Natural killer cell (primary cell): ENCODE measurements at regions not wholly inside any gene's neighbourhood (a gene's known extent, or its start where the extent isn't known, plus 50 kb on each side); places are given as distances from the start of the nearest gene placed in this dataset.

ENCODE experiments used
- ATAC-seq, 3 donors: fragments of 150-1000 bp in 2 of 3; fragments of 200-7000 bp in 1 of 3; cut with Tn5 transposase; 1 replicate in 1 of 3; 2 replicates in 2 of 3; pipeline ENCODE4 v1.10.0; 2021; ENCODE audit warnings: mild to moderate bottlenecking in 2 of 3, moderate library complexity in 2 of 3
- DNase-seq, 2 donors: peaks; one replicate each; pipeline versions ENCODE4 v3.0.0 to v3.0.0-alpha.2; 2013 to 2021; ENCODE audit warnings: mixed read lengths in 1 of 2
- H3K27ac ChIP-seq: one replicate; pipeline ENCODE4 v1.5.1; 2013; ENCODE audit warnings: mild to moderate bottlenecking, low read length
- H3K27me3 ChIP-seq: one replicate; pipeline ENCODE4 v1.6.1; 2013; ENCODE audit warnings: low read length; ENCODE audit not compliant: control insufficient read depth, insufficient read depth
- H3K36me3 ChIP-seq: one replicate; pipeline ENCODE4 v1.6.1; 2013; ENCODE audit warnings: low read length; ENCODE audit not compliant: control insufficient read depth, insufficient read depth
- H3K4me1 ChIP-seq: one replicate; pipeline ENCODE4 v1.6.1; 2013; ENCODE audit warnings: low read length; ENCODE audit not compliant: control insufficient read depth, insufficient read depth
- H3K4me3 ChIP-seq: one replicate; pipeline ENCODE4 v1.5.1; 2013; ENCODE audit warnings: low read length
- H3K9me3 ChIP-seq: one replicate; pipeline ENCODE4 v1.6.1; 2013; ENCODE audit warnings: low read length; ENCODE audit not compliant: control insufficient read depth, insufficient read depth
- H3K27ac Mint-ChIP-seq, 2 donors: one replicate each; pipeline ENCODE4 v1.8.0; 2022; ENCODE audit warnings: mild to moderate bottlenecking in 2 of 2, mixed read lengths in 2 of 2, moderate library complexity in 1 of 2
- H3K27me3 Mint-ChIP-seq, 2 donors: one replicate each; pipeline ENCODE4 v1.8.0; 2022; ENCODE audit warnings: low read depth in 2 of 2, mixed read lengths in 2 of 2
- H3K36me3 Mint-ChIP-seq: one replicate; pipeline ENCODE4 v1.8.0; 2022; ENCODE audit warnings: mixed read lengths
- H3K4me1 Mint-ChIP-seq, 2 donors: one replicate each; pipeline ENCODE4 v1.8.0; 2022; ENCODE audit warnings: mixed read lengths in 2 of 2
- H3K4me3 Mint-ChIP-seq: one replicate; pipeline ENCODE4 v1.8.0; 2022; ENCODE audit warnings: mild to moderate bottlenecking, moderate library complexity, mixed read lengths
- H3K9me3 Mint-ChIP-seq, 2 donors: one replicate each; pipeline ENCODE4 v1.8.0; 2022; ENCODE audit warnings: mixed read lengths in 2 of 2
- WGBS: methylation state at CpG from one replicate; pipeline ENCODE4 v1.1.7; 2013; ENCODE audit warnings: missing lambda C conversion rate; ENCODE audit not compliant: insufficient coverage; 5-methylcytosine and 5-hydroxymethylcytosine counted together
- intact Hi-C: fragments of 100-400 bp; cut with micrococcal nuclease; formaldehyde crosslinking; loops from one replicate; pipeline ENCODE4 v1.14.2; 2022
- TF ChIP-seq, protein P1 (sequence below): fragments of 200-600 bp; IDR thresholded peaks from one replicate; pipeline ENCODE4 v1.8.0; 2022; ENCODE audit warnings: antibody characterized with exemption

DNA sequence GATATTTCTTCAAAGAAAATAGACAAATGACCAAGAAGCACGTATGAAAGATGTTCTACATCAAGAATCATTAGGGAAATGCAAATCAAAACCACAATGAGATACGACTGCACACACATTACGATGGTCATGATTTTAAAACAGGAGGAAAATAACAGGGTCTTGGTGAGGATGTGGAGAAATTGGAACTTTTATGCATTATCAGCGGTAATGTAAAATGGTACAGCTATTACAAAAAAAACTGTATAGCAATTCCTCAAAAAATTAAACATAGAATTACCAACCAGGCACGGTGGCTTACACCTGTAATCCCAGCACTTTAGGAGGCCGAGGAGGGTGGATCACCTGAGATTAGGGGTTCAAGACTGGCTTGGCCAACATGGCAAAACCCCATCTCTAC lies 178.8 kb upstream of the NEBL start:
- H3K9me3 ChIP-seq, result no peaks in the 10 kb centered on the region
- no peaks in the 10 kb centered on the region for H3K4me1 ChIP-seq
- intact Hi-C loops, result no loop called here
- Mint-ChIP-seq H3K27me3 (peaks cover 4 to 8% of the 10 kb centered on the region in 2 donors), H3K36me3 (no peaks in the 10 kb centered on the region), H3K27ac (no peak overlapping the region), H3K9me3 (no peaks in the 10 kb centered on the region), H3K4me1 (no peaks in the 10 kb centered on the region), H3K4me3 (no peak overlapping the region)
- TF ChIP-seq, protein P1, sequence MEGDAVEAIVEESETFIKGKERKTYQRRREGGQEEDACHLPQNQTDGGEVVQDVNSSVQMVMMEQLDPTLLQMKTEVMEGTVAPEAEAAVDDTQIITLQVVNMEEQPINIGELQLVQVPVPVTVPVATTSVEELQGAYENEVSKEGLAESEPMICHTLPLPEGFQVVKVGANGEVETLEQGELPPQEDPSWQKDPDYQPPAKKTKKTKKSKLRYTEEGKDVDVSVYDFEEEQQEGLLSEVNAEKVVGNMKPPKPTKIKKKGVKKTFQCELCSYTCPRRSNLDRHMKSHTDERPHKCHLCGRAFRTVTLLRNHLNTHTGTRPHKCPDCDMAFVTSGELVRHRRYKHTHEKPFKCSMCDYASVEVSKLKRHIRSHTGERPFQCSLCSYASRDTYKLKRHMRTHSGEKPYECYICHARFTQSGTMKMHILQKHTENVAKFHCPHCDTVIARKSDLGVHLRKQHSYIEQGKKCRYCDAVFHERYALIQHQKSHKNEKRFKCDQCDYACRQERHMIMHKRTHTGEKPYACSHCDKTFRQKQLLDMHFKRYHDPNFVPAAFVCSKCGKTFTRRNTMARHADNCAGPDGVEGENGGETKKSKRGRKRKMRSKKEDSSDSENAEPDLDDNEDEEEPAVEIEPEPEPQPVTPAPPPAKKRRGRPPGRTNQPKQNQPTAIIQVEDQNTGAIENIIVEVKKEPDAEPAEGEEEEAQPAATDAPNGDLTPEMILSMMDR, result no peak
- H3K27me3 ChIP-seq, result no peaks in the 10 kb centered on the region
- no peaks in the 10 kb centered on the region for H3K36me3 ChIP-seq
- WGBS, result 90% methylated on average over 5 of the region's 6 CpGs
- DNase-seq, result no peak
- no peak overlapping the region for H3K27ac ChIP-seq
- ATAC-seq, result no peak
- H3K4me3 ChIP-seq, result no peak overlapping the region

- Histone ChIP-seq H3K36me3 (no peaks in the 10 kb centered on the region), H3K27ac (no peak overlapping the region), H3K4me1 (no peaks in the 10 kb centered on the region), H3K9me3 (no peaks in the 10 kb centered on the region), H3K4me3 (no peak overlapping the region), H3K27me3 (no peaks in the 10 kb centered on the region)
- H3K9me3 Mint-ChIP-seq, result no peaks in the 10 kb centered on the region
- no peak overlapping the region for H3K4me3 Mint-ChIP-seq
- no peaks in the 10 kb centered on the region for H3K4me1 Mint-ChIP-seq
- no peaks in the 10 kb centered on the region for H3K36me3 Mint-ChIP-seq
- 77% methylated on average over 2 of the region's 3 CpGs for WGBS
- TF ChIP-seq, protein P1, result no peak
- intact Hi-C loops, result no loop called here
- DNase-seq (no peak), ATAC-seq (no peak)
- peaks cover 4 to 15% of the 10 kb centered on the region in 2 donors for H3K27me3 Mint-ChIP-seq
- H3K27ac Mint-ChIP-seq, result no peak overlapping the region
Observed at GRCh38 chr10:21071001-21071673, 174.0 kb upstream of the NEBL start.

- Histone ChIP-seq H3K27me3 (no peaks in the 10 kb centered on the region), H3K4me1 (no peaks in the 10 kb centered on the region), H3K27ac (no peak overlapping the region), H3K9me3 (no peaks in the 10 kb centered on the region), H3K36me3 (no peaks in the 10 kb centered on the region), H3K4me3 (no peak overlapping the region)
- Mint-ChIP-seq H3K27ac (no peak overlapping the region), H3K9me3 (no peaks in the 10 kb centered on the region), H3K36me3 (no peaks in the 10 kb centered on the region), H3K27me3 (peaks cover 9 to 22% of the 10 kb centered on the region in 2 donors), H3K4me3 (no peak overlapping the region), H3K4me1 (no peaks in the 10 kb centered on the region)
- ATAC-seq (no peak), DNase-seq (no peak)
- TF ChIP-seq, protein P1, result no peak
- intact Hi-C loops, result no loop called here
- 76% methylated on average over 10 of the region's 10 CpGs for WGBS
Observed at GRCh38 chr10:21069929-21070700, 173.0 kb upstream of the NEBL start.
